GF-D8 (cell line): ENCODE measurements at regions not wholly inside any gene's neighbourhood (a gene's known extent, or its start where the extent isn't known, plus 50 kb on each side); places are given as distances from the start of the nearest gene placed in this dataset.
A peak's percentile ranks its signal among the peaks of the same experiment; 100 is the strongest.

Experiments
- DNase-seq: peaks from one replicate; lab custom pipeline; 2025; lab: John Stamatoyannopoulos, UW

- DNase-seq, result no peak
Measured at GRCh38 chr4:33171873-33172525, 2451.8 kb downstream of the PCDH7 start.

DNA sequence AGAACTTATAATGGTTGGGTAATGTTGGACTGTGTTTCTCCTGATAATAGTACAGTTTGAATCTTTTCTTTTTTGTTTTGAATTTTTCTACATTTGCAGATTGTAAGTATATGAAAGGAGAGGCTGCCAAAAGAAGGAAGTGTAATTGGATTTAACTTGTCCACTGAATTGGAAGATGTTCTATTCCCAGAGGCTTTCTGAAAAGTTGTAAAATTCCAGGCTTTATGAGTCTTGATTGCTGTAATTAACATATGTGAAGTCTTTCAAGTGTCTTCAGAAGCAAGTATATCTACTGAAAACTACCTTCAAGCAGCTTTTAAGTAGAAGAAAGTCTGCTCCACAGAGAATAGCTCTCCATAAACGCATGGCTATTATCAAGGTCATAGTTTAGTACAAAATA lies 2456.4 kb downstream of the PCDH7 start:
- no peak for DNase-seq

- DNase-seq, result peak; percentile 15
Measured at GRCh38 chr4:33184657-33185290, 2464.6 kb downstream of the PCDH7 start.

DNA sequence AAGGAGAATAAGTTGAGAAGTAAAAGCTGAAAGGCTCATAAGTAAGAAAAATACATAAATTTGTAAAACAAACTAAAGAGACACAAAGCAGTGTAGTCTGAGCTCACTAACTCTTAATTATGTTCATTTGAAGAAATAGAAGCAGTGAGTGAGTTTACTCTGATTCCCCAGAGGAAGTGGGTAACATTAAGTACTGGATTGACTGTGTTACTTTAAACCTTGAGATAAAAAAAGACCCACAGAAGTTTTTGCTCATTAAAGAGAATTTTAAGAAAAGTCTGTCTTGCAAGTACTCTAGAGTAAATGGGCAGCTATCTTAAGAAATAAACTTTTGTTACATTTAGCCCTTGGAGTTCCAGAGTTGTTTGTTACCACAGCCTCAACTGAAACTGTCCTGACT lies 2466.9 kb downstream of the PCDH7 start:
- no peak for DNase-seq

DNA sequence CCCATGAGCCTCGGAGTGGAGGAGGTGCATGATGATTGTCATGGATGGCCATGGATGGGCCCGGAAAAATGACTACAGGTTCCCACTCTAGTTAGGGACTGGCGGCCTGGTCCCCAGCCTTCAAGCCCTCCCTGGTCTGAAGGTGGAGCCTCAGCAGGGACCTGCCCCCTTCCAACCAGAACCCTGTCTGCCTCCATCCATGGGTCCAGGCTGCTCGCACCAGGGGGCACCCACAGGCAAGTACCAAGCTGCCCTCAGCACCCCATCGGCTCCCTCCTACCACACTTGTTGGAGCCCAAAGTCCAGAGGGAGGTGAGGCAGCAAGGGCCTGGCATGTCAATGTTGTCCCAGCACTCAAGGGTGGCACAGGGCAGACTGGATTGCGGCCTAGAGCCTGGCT lies 2468.6 kb downstream of the PCDH7 start:
- DNase-seq, result no peak

DNA sequence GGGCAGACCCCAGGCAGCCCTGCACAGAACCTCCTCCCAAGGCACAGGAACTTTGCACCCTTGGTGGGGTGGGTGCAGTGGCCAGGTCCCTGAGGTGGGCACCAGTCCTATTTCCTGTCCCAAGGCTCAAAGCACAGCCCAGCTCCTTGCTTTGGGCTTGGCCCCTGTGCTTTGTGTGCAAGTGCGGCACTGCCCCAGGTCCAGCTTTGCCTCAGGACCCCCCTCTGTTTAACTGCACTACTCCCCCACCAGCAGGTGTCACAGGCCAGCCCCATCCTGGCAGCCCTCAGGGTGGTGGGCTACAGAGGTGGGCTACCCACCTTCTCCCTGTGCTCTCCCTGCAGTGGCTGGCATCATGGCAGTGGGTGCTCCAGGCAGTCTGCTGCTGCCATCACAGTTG lies 2469.0 kb downstream of the PCDH7 start:
- DNase-seq, result no peak

- no peak for DNase-seq
Measured at GRCh38 chr4:33193109-33193508, 2472.9 kb downstream of the PCDH7 start.

DNA sequence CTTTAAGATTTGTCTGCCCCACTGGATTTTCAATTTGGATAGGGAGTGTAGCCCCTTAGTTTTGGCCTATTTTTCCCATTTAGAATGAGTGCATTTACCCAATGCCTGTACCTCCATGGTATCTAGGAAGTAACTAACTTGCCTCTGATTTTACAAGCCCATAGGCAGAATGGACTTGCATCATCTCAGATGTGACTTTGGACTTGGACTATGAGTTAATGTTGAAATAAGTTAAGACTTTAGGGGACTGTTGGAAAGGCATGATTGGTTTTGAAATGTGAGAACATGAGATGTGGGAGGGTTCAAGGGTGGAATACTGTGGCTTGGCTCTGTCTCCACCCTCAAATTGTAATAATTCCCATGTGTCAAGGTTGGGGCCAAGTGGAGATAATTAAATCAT lies 2480.2 kb downstream of the PCDH7 start:
- DNase-seq, result no peak

DNA sequence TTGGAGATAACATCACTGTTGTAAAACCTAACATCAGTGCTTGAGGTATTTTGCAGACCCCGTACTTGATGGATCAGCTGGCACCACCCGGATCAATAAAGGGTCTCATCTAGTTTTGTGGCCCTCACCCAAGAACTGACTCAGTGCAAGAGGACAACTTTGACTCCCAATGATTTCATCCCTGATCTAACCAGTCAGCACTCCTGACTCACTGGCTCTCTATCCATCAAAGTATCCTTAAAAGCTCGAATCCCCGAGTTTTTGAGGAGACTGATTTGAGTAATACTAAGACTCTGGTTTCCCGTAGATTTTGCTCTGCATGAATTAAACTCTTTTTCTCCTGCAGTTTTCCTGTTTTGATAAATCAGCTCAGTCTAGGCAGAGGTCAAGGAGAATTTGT lies 2498.1 kb downstream of the PCDH7 start:
- DNase-seq, result no peak

DNA sequence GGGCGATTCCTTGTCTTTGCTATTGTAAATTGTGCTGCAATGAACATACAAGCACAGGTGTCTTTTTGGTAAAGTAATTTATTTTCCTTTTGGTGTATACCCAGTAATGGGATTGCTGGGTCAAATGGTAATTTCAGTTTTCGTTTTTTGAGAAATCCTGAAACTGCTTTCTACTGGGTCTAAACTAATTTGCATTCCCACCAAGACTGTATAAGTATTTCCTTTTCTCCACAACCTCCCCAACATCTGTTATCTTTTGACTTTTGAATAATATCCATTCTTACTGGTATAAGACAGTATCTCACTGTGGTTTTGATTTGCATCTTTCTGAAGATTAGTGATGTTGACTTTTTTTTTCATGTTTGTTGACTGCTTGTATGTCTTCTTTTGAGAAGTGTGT lies 2506.0 kb downstream of the PCDH7 start:
- DNase-seq, result no peak

DNA sequence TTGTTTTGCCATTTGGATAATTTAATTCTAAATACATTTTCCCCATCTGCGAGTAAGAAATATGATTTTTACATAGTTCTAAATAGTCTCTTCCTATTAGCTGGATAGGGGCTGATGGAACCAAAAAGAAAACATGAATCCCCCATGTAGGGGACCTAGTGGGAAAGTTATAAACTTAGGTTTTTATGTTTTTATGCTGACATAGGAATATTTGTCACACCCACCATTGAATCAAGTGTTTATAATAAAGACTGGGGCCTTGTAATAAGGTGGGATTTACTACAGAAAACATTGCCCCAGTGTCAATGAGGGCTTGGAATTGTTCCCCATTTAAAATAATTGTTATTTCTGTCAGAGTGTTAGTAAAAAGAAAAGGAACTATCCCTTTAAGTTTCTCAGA lies 2506.6 kb downstream of the PCDH7 start:
- no peak for DNase-seq

- no peak for DNase-seq
Measured at GRCh38 chr4:33255094-33255493, 2534.9 kb downstream of the PCDH7 start.

DNA sequence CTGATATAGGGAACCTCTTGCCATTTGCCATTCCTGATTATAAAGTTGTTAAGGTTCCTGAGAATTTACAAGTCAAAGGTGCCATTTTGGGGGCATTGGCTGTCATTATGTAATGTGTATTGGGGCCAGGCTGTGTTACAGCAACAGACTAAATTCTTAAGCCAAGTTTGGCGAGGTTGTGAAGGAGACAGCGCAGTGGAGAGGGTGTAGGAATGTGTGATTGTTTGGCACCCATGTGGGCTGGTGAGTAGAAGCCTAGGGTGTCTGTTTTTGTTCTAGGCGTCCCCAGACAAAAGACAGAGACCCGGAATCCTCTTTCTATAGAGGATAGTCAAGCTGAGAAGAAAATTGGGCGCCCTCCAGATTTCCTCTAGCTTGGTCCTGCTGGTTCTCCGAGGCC lies 2535.3 kb downstream of the PCDH7 start:
- DNase-seq, result no peak

DNA sequence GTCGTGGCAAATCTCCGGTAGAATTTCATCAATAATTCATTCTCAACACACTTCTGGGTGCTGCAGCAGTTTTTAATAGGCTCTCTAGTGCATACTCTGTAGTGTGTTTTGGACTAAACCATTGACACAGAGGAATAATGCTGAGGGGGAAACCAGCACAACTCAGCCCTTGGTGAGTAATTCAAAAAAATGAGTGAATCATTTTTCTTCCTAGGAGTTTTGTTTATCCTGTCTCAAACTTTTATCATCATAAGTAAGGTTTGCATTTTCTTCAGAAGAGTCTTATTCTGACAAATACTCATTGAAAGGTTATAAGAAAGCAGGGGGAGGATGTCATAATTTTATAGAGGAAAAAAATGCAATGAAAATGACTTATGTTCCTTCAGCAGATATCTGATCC lies 2542.7 kb downstream of the PCDH7 start:
- no peak for DNase-seq

DNA sequence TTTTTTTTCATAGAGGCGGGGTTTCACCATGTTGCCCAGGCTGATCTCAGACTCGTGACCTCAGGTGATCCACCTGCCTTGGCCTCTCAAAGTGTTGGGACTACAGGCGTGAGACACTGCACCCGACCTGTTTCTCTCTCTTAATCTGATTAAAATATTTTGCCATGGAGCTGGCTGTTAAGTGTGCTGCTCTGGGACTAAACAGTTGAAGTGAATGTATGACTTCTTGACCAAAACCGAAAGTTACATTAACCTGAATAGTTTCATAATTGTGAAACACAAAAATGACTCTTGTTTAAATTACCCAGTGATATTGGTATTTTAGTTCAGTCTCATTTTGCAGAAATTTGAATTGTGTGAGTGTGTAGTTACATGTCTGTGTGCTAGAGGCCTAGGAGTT lies 2548.6 kb downstream of the PCDH7 start:
- no peak for DNase-seq

GRCh38 chr4:33270403-33270802 lies 2550.2 kb downstream of the PCDH7 start:
- no peak for DNase-seq

- no peak for DNase-seq
Measured at GRCh38 chr4:33272722-33273121, 2552.6 kb downstream of the PCDH7 start.

DNA sequence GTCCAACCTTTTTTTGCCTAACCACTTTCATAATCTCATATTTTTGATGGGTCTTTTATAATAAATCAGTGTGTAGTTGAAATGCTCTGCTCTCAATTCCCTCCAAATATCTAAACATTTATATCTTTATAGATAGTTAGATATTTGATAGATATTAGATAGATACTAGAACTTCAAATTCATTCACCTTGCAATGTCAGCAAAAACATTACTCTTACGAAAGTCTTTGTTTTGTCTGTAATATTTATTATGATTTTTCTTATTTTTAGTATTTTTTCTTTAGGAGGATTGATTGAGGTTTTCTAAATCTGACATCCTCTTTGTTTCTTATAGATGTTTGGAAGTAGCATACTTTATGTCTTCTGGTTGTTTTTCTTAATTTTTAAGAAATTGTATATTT lies 2563.6 kb downstream of the PCDH7 start:
- no peak for DNase-seq

DNA sequence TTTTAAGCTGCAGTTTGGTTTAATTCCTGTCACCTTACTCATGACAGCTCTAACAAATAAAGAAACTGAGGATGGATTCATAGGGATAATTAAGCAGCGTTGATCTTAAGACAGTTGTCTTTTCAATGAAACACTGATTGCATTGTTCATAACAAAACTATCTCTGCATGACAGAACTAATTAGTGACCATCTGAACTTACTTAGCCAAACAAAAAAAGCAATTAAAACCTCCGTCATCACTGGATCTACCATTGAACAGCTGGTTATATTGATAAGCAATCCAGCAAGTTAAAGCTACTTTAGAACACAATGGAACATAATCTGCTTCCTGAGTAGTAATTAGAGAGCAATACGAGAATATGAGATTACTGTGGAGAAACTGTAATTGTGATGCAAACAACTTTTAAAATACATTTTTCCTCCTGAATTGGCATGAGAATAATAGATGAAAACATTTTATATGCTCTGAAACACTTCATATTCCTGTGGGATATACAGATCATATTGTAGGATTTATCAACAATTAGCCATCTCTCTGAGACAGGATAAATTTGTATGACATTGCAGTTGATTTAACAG lies 2576.8 kb downstream of the PCDH7 start:
- DNase-seq, result no peak

GRCh38 chr4:33302321-33302720 lies 2582.2 kb downstream of the PCDH7 start:
- DNase-seq, result peak; percentile 78

DNA sequence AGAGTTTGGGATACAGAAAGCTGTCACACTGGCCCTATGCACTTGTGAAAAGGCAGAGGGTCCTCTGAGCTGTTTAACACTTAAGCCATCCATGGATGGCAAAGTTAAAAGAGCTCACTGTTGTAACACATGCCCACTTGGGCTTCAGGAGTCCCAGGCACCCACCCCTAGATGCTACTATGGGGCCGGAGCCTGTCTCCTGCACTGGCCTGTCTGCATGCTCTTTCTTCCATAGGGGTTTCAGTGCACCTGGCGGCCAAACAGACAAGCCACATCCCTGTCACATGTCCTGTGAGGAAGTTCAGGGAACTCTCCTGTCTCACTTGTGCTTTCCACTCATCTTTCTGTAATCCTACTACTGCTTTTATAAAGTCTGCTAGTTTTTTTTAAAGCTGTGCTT lies 2586.0 kb downstream of the PCDH7 start:
- DNase-seq, result no peak

GRCh38 chr4:33316033-33316432 lies 2595.9 kb downstream of the PCDH7 start:
- DNase-seq, result no peak

DNA sequence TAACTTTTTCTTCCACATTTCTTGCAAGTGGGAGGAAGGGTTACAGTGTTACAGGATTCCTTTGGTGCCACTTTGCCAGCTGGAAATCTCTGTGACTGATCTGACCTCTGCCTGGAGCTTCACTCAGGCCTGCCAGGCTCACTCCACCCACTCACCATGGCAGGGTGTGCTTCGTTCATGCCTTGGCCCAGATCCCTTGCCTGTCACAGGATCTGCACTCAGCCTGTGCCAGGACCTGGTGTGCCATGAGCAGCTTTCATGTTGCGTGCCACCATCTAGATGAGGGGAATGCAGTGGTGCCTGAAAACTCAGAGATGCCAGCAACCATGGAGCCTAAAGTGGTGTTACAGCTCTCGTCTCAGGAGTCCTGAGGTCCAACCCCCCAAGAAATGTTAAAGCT lies 2596.4 kb downstream of the PCDH7 start:
- DNase-seq, result no peak

DNA sequence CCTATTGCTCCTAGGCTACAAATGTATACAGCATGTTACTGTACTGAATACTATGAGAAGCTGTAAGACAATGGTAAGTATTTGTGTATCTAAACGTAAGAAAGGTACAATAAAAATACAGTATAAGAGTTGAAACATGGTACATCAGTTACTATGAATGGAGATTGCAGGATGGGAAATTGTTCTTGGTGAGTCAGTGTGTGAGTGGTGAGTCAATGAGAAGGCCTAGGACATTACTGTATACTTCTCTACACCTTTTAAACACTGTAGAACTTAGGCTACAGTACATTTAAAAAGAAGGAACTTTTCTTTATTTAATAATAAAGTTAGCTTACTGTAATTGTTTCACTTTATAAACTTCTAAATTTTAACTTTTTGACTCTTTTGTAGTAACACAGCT lies 2603.2 kb downstream of the PCDH7 start:
- DNase-seq, result no peak
